ENCODE measurements at regions not wholly inside any gene's neighbourhood (a gene's known extent, or its start where the extent isn't known, plus 50 kb on each side); places are given as distances from the start of the nearest gene placed in this dataset.

- no peak for TF ChIP-seq POLR2A (IDR thresholded peaks at IDR 0.05)
- TF ChIP-seq CTCF (IDR thresholded peaks at IDR 0.05) = no peak
Observed at GRCh38 chr1:30629501-30629900, 93.9 kb downstream of the MATN1 start.

All from ovary (tissue), 3 donors.